Lower leg skin (tissue), 3 donors: ENCODE measurements at regions not wholly inside any gene's neighbourhood (a gene's known extent, or its start where the extent isn't known, plus 50 kb on each side); places are given as distances from the start of the nearest gene placed in this dataset.
"Not testable (repeated sequence)": the region's sequence is repeated elsewhere in the genome, so short reads cannot be mapped to it uniquely, and the experiment has no call there.

Source experiments
- CTCF ChIP-seq, 3 donors: fragments of 450-650 bp; IDR thresholded peaks; one replicate each; pipeline ENCODE4 v1.5.1; 2016; ENCODE audit warnings: antibody characterized with exemption in 3 of 3, mild to moderate bottlenecking in 3 of 3, moderate library complexity in 2 of 3
- POLR2A ChIP-seq, 2 donors: fragments of 450-650 bp; IDR thresholded peaks; one replicate each; pipeline ENCODE4 v1.6.1; 2016 to 2017; ENCODE audit warnings: antibody characterized with exemption in 2 of 2, mild to moderate bottlenecking in 1 of 2, moderate library complexity in 1 of 2

- TF ChIP-seq CTCF, POLR2A (IDR thresholded peaks at IDR 0.05): not testable (repeated sequence)
These were observed 1245.1 kb downstream of the RPIA start for GRCh38 chr2:89936559-89936958.
